ENCODE measurements at regions not wholly inside any gene's neighbourhood (a gene's known extent, or its start where the extent isn't known, plus 50 kb on each side); places are given as distances from the start of the nearest gene placed in this dataset.
"Not testable (repeated sequence)": the region's sequence is repeated elsewhere in the genome, so short reads cannot be mapped to it uniquely, and the experiment has no call there.

- DNase-seq, result no peak
Measured at GRCh38 chr3:30449290-30449632, 157.1 kb upstream of the TGFBR2 start.

- DNase-seq, result no peak
Measured at GRCh38 chr3:30452446-30452845, 154.0 kb upstream of the TGFBR2 start.

- DNase-seq, result no peak
Measured at GRCh38 chr3:30453360-30454039, 152.9 kb upstream of the TGFBR2 start.

- DNase-seq, result no peak
Measured at GRCh38 chr3:30454636-30455035, 151.8 kb upstream of the TGFBR2 start.

GRCh38 chr3:30455112-30455511, 151.3 kb upstream of the TGFBR2 start:
- DNase-seq, result not testable (repeated sequence)

GRCh38 chr3:30455840-30456239, 150.6 kb upstream of the TGFBR2 start:
- DNase-seq, result no peak

GRCh38 chr3:30456264-30456663, 150.1 kb upstream of the TGFBR2 start:
- DNase-seq, result no peak

- no peak for DNase-seq
Measured at GRCh38 chr3:30457081-30457480, 149.3 kb upstream of the TGFBR2 start.

GRCh38 chr3:30457726-30458125, 148.7 kb upstream of the TGFBR2 start:
- DNase-seq, result no peak

- DNase-seq, result no peak
Measured at GRCh38 chr3:30458376-30459171, 147.8 kb upstream of the TGFBR2 start.

GRCh38 chr3:30461311-30461710, 145.1 kb upstream of the TGFBR2 start:
- DNase-seq, result no peak

GRCh38 chr3:30462721-30463470, 143.5 kb upstream of the TGFBR2 start:
- DNase-seq, result no peak

GRCh38 chr3:30464381-30464780, 142.0 kb upstream of the TGFBR2 start:
- no peak for DNase-seq

- DNase-seq, result no peak
Measured at GRCh38 chr3:30465454-30465853, 140.9 kb upstream of the TGFBR2 start.

- DNase-seq, result no peak
Measured at GRCh38 chr3:30467596-30468238, 138.7 kb upstream of the TGFBR2 start.

- no peak for DNase-seq
Measured at GRCh38 chr3:30469133-30469532, 137.3 kb upstream of the TGFBR2 start.

- no peak for DNase-seq
Measured at GRCh38 chr3:30470496-30470895, 135.9 kb upstream of the TGFBR2 start.

GRCh38 chr3:30471066-30471465, 135.3 kb upstream of the TGFBR2 start:
- DNase-seq, result no peak

GRCh38 chr3:30471796-30472489, 134.5 kb upstream of the TGFBR2 start:
- no peak for DNase-seq

GRCh38 chr3:30473374-30474051, 132.9 kb upstream of the TGFBR2 start:
- DNase-seq, result no peak

GRCh38 chr3:30474371-30474770, 132.0 kb upstream of the TGFBR2 start:
- DNase-seq, result no peak
